GM12801 (cell line): ENCODE measurements at regions not wholly inside any gene's neighbourhood (a gene's known extent, or its start where the extent isn't known, plus 50 kb on each side); places are given as distances from the start of the nearest gene placed in this dataset.

Experiments
- TF ChIP-seq, protein P1 (sequence below): IDR thresholded peaks from one replicate; pipeline ENCODE4 v1.5.1; 2011; ENCODE audit warnings: control low read depth; ENCODE audit not compliant: insufficient read length; ENCODE audit errors: extremely low read depth

DNA sequence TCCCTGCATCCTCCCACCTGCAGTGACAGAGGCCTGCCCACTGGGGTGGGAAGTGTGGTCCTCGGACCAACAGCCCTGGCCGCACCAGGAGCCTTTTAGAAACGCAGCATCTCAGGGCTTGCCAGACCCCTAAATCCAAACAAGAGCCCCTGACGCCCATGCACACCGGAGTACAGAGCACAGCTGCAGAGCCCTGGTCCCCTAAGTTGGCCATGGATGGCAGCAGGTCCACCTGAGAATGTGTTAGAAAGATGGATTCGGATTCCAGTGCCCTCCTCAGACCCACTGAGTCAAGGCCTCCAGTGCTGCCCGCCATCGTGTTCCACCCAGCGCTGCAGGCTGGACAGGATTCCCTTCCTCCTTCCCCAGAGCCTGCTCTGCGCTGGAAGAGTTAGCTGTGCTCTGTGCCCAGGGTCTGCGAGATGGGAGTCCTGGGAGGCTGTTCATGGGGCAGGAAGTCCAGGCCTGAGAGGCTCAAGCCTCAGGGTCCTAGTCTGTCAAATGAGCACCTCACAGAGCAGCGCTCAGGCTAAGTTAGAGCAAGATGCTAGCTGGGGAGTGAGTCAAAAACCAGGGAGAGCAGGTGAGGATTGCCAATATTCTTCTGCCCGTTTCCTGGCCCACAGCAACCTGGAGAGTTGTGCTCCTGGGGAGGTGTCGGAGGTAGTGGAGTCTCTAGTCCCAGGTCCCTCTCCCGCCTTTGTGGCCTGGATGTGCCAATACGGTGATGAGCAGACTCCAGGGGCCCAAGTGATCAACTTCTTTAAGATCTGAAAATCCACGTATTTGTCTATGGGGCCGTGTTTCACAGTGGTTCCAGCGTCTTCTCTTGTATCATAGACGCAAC is 95.9 kb upstream of the GPR26 start:
- TF ChIP-seq, protein P1, sequence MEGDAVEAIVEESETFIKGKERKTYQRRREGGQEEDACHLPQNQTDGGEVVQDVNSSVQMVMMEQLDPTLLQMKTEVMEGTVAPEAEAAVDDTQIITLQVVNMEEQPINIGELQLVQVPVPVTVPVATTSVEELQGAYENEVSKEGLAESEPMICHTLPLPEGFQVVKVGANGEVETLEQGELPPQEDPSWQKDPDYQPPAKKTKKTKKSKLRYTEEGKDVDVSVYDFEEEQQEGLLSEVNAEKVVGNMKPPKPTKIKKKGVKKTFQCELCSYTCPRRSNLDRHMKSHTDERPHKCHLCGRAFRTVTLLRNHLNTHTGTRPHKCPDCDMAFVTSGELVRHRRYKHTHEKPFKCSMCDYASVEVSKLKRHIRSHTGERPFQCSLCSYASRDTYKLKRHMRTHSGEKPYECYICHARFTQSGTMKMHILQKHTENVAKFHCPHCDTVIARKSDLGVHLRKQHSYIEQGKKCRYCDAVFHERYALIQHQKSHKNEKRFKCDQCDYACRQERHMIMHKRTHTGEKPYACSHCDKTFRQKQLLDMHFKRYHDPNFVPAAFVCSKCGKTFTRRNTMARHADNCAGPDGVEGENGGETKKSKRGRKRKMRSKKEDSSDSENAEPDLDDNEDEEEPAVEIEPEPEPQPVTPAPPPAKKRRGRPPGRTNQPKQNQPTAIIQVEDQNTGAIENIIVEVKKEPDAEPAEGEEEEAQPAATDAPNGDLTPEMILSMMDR: no peak

DNA sequence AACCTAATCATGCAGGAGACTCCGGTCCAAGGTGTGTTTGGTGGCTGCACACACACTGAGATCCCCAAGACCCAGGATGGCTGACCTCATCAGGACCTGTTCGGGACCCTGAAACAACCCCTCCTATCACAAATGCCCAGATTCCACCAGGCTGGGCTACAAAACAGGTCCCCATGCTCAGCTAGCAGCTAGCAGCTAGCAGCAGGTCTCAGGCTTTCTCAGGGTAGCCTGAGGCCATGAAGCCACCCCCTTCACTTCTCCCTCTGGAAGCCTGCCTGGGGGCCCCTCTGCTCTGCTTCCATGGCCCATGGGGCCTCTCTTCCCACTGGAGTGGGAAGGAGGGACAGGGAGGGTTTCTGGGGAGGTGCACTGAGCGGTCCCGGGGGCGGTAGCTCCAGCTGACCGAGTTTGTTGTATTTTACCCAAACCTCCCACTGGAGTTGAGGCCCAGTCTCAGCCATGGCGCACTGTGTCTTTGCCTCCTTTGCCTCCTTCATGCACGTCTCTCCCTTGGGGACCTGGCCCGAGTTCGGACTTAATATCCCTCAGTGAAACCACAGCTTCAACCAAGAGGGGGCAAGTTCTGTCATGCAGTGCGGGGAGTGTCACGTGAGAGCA is 95.1 kb upstream of the GPR26 start:
- TF ChIP-seq, protein P1: no peak

DNA sequence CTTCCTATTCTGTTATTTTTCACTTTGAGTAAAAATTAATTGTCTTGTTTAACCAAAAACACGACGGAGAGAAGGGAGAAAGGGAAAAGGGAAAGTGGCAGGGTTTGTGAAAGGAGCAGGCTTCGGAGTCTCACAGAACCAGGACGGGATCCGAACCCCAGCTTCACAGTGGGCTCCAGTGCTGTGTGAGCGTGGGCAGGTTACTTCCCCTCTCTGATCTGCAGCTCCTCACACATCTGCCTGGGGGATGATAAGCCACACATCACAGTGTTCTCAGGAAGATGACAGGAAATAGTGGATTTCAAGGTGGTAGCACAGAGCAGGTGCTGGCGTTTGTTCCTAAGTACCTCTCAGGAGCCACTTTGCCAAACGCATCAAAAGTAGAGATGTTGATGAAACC is 94.2 kb upstream of the GPR26 start:
- TF ChIP-seq, protein P1: no peak

DNA sequence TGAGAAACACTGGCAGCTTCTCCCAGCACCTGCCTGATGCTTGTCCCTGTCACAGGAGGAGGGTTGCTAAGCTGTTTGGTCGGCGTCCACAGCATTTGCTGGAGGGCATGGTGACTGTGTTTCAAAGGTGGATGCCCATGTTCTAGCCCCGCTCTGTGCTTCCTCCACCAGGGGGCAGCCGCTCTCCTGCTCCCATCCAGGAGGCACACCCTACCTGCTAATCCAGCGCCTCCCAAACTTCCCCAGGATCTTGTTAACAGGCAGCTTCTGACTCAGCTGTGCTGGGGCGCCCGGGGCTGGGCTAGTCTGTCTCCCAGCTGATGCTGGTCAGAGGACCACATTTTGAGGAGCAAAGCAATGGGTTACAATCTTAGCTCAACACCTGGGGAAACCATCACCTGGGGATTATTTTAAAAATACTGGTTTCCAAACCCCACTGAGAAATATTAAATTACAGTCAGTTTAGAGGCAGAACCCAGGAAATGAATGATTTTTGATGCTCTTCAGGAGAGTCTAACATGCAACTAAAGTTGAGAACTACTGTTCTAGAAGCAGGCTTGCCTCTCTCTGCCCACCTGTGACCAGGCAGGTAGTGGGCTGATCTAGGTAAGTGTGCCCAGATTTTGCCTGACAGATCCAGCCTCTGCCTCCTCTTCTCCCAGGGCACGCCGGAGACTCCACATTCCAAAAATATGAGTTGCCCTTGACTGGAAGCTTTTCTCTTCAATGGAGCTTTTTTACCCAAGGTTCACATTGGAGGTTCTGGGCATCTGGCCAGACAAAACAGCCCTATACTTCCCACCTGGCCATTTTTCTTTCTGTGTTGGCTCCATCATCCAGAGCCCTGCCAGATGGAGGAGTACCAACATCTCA is 92.7 kb upstream of the GPR26 start:
- TF ChIP-seq, protein P1: no peak

GRCh38 chr10:123574109-123574698 is 92.0 kb upstream of the GPR26 start:
- TF ChIP-seq, protein P1: no peak

- TF ChIP-seq, protein P1: no peak
These were observed 91.0 kb upstream of the GPR26 start for GRCh38 chr10:123575105-123575504.

DNA sequence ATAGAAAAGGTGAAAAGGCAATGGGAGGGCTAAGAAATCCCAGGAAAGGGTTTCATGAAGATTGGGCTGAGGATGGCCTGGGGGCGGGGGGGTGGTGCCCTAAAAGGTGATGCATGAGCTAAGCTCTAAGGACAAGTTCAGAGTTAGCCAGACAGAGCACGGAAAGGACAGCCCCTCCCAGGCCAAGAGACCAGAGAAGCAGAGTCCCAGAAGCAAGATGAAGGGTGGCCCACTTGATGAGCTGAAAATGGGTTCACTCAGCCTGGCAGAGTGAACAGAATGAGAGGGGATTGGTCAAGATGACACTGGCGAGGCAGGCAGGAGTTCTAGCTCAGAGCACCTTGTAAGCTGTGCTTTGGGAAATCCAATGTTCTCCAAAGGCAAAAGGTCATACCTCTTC is 89.4 kb upstream of the GPR26 start:
- TF ChIP-seq, protein P1: no peak
